ENCODE measurements at regions not wholly inside any gene's neighbourhood (a gene's known extent, or its start where the extent isn't known, plus 50 kb on each side); places are given as distances from the start of the nearest gene placed in this dataset.

DNA sequence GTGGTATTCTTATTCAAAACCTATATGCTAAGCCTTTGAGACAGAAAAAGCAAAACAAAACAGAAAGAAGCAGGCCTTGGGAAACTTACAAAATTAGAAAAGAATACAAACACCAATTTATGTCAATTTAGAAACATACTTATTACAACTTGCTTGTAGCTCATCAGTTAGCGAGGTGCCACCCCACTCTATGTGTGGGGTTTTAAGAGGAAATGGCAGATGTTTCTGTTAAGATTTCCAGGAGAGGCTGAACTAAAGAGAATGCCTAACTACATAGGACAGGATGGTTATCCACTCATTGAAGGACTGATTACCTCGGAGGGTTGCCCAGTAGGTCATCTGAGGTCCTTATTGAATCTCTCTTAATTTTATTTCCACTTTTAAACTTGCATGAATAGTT, 302.0 kb downstream of the ETS1 start:
- DNase-seq (ENCODE audit: low spot score): no peak

GRCh38 chr11:128284634-128285033, 302.7 kb downstream of the ETS1 start:
- H3K9me3 Mint-ChIP-seq (ENCODE audit: unreplicated experiment): no peaks in the 10 kb centered on the region
- DNase-seq (ENCODE audit: low spot score): no peak
- H3K4me1 Mint-ChIP-seq (ENCODE audit: unreplicated experiment): peaks cover 5% of the 10 kb centered on the region
- no peak overlapping the region for H3K27ac Mint-ChIP-seq (ENCODE audit: unreplicated experiment)
- H3K27me3 Mint-ChIP-seq (ENCODE audit: unreplicated experiment): no peaks in the 10 kb centered on the region
- TF ChIP-seq, protein P1, sequence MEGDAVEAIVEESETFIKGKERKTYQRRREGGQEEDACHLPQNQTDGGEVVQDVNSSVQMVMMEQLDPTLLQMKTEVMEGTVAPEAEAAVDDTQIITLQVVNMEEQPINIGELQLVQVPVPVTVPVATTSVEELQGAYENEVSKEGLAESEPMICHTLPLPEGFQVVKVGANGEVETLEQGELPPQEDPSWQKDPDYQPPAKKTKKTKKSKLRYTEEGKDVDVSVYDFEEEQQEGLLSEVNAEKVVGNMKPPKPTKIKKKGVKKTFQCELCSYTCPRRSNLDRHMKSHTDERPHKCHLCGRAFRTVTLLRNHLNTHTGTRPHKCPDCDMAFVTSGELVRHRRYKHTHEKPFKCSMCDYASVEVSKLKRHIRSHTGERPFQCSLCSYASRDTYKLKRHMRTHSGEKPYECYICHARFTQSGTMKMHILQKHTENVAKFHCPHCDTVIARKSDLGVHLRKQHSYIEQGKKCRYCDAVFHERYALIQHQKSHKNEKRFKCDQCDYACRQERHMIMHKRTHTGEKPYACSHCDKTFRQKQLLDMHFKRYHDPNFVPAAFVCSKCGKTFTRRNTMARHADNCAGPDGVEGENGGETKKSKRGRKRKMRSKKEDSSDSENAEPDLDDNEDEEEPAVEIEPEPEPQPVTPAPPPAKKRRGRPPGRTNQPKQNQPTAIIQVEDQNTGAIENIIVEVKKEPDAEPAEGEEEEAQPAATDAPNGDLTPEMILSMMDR (IDR thresholded peaks at IDR 0.05; ENCODE audit: unreplicated experiment): no peak
- H3K4me3 Mint-ChIP-seq (ENCODE audit: unreplicated experiment): no peak overlapping the region
- no peaks in the 10 kb centered on the region for H3K36me3 Mint-ChIP-seq (ENCODE audit: low read depth, unreplicated experiment)

More for the DNA sequence above, 302.0 kb downstream of the ETS1 start:
- TF ChIP-seq, protein P1 (IDR thresholded peaks at IDR 0.05; ENCODE audit: unreplicated experiment): no peak
- no peaks in the 10 kb centered on the region for H3K9me3 Mint-ChIP-seq (ENCODE audit: unreplicated experiment)
- no peak overlapping the region for H3K4me3 Mint-ChIP-seq (ENCODE audit: unreplicated experiment)
- H3K4me1 Mint-ChIP-seq (ENCODE audit: unreplicated experiment): peaks cover 5% of the 10 kb centered on the region
- H3K27me3 Mint-ChIP-seq (ENCODE audit: unreplicated experiment): no peaks in the 10 kb centered on the region
- H3K36me3 Mint-ChIP-seq (ENCODE audit: low read depth, unreplicated experiment): no peaks in the 10 kb centered on the region
- no peak overlapping the region for H3K27ac Mint-ChIP-seq (ENCODE audit: unreplicated experiment)

GRCh38 chr11:128283451-128283850, 303.9 kb downstream of the ETS1 start:
- TF ChIP-seq, protein P1 (IDR thresholded peaks at IDR 0.05; ENCODE audit: unreplicated experiment): no peak
- Mint-ChIP-seq H3K9me3 (ENCODE audit: unreplicated experiment) (no peaks in the 10 kb centered on the region), H3K27ac (ENCODE audit: unreplicated experiment) (no peak overlapping the region), H3K4me3 (ENCODE audit: unreplicated experiment) (no peak overlapping the region), H3K27me3 (ENCODE audit: unreplicated experiment) (no peaks in the 10 kb centered on the region), H3K4me1 (ENCODE audit: unreplicated experiment) (peaks cover 11% of the 10 kb centered on the region), H3K36me3 (ENCODE audit: low read depth, unreplicated experiment) (no peaks in the 10 kb centered on the region)
- DNase-seq (ENCODE audit: low spot score): no peak

DNA sequence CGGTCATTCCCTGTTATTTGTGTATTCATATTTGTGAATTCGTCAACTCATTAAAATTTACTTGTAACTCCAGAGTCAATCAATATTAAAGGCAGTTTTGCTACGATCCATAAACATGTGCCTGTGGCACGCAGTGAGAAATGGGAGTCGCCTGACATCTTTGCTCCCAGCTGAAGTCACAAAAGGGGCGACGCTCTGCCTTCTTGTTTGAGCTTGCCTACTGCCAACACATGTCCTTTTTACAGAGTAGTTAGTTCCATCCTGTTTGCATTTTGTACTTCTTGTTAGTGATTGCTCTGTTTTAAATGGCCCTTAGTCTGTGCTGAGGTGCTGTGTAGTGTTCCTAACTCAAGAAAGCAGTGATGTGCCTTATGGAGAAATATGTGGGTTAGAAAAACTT, 305.3 kb downstream of the ETS1 start:
- Mint-ChIP-seq H3K27ac (ENCODE audit: unreplicated experiment) (no peak overlapping the region), H3K4me3 (ENCODE audit: unreplicated experiment) (no peak overlapping the region), H3K27me3 (ENCODE audit: unreplicated experiment) (no peaks in the 10 kb centered on the region), H3K9me3 (ENCODE audit: unreplicated experiment) (no peaks in the 10 kb centered on the region), H3K36me3 (ENCODE audit: low read depth, unreplicated experiment) (no peaks in the 10 kb centered on the region), H3K4me1 (ENCODE audit: unreplicated experiment) (peaks cover 11% of the 10 kb centered on the region)
- TF ChIP-seq, protein P1 (IDR thresholded peaks at IDR 0.05; ENCODE audit: unreplicated experiment): no peak
- no peak for DNase-seq (ENCODE audit: low spot score)

GRCh38 chr11:128279866-128280265, 307.5 kb downstream of the ETS1 start:
- Mint-ChIP-seq H3K36me3 (ENCODE audit: low read depth, unreplicated experiment) (peaks cover 4% of the 10 kb centered on the region), H3K27ac (ENCODE audit: unreplicated experiment) (no peak overlapping the region), H3K4me1 (ENCODE audit: unreplicated experiment) (peaks cover 15% of the 10 kb centered on the region), H3K9me3 (ENCODE audit: unreplicated experiment) (no peaks in the 10 kb centered on the region), H3K27me3 (ENCODE audit: unreplicated experiment) (no peaks in the 10 kb centered on the region), H3K4me3 (ENCODE audit: unreplicated experiment) (no peak overlapping the region)
- TF ChIP-seq, protein P1 (IDR thresholded peaks at IDR 0.05; ENCODE audit: unreplicated experiment): no peak
- no peak for DNase-seq (ENCODE audit: low spot score)
